Prostate gland (tissue), 2 donors: ENCODE measurements at regions not wholly inside any gene's neighbourhood (a gene's known extent, or its start where the extent isn't known, plus 50 kb on each side); places are given as distances from the start of the nearest gene placed in this dataset.

Source experiments
- DNase-seq: peaks from one replicate; pipeline ENCODE4 v3.0.0-alpha.2; 2019; ENCODE audit warnings: low spot score
- H3K27ac ChIP-seq, 2 donors: fragments of 200-600 bp; sonication (generic); 2 replicates each; pipeline ENCODE4 v1.5.1; 2017 to 2019
- H3K27me3 ChIP-seq: fragments of 200-600 bp; sonication (generic); replicated peaks from 2 replicates; pipeline ENCODE4 v1.5.1; 2019; ENCODE audit not compliant: insufficient read depth
- H3K36me3 ChIP-seq, 2 donors: fragments of 200-600 bp; sonication (generic); 1 replicate in 1 of 2; 2 replicates in 1 of 2; pipeline versions ENCODE4 v1.5.1 to v1.8.1; 2017 to 2019
- H3K4me1 ChIP-seq: fragments of 200-600 bp; sonication (generic); replicated peaks from 2 replicates; pipeline ENCODE4 v1.5.1; 2019
- H3K4me3 ChIP-seq, 2 donors: fragments of 200-600 bp; sonication (generic); 2 replicates each; pipeline ENCODE4 v1.5.1; 2017 to 2019
- H3K9me3 ChIP-seq: fragments of 200-600 bp; sonication (generic); 2 replicates; pipeline ENCODE4 v1.5.1; 2017
- CTCF ChIP-seq, 4 experiments: fragments of 200-600 bp in 2 of 4; fragments of 450-650 bp in 2 of 4; sonication (generic) in 2 of 4; IDR thresholded peaks; 1 replicate in 3 of 4; 2 replicates in 1 of 4; pipeline ENCODE4 v1.5.1; 2016 to 2019; ENCODE audit warnings: antibody characterized with exemption in 4 of 4, mild to moderate bottlenecking in 2 of 4, moderate library complexity in 2 of 4
- POLR2A ChIP-seq: fragments of 450-650 bp; IDR thresholded peaks from one replicate; pipeline ENCODE4 v1.6.1; 2016; ENCODE audit warnings: antibody characterized with exemption, mild to moderate bottlenecking
- POLR2AphosphoS5 ChIP-seq: sonication (generic); formaldehyde crosslinking; IDR thresholded peaks from one replicate; pipeline ENCODE4 v1.6.1; 2017; ENCODE audit warnings: antibody characterized with exemption
- WGBS: methylation state at CpG from one replicate; pipeline ENCODE4 v1.1.5; 2018; 5-methylcytosine and 5-hydroxymethylcytosine counted together
- intact Hi-C: fragments of 100-400 bp; cut with DNase I; formaldehyde crosslinking; loops from one replicate; pipeline ENCODE4 v1.14.2; 2022

GRCh38 chr3:107870096-107870495 is 220.7 kb downstream of the CD47 start:
- Histone ChIP-seq H3K9me3 (no peaks in the 10 kb centered on the region), H3K36me3 (no peaks in the 10 kb centered on the region), H3K4me3 (no peak overlapping the region), H3K4me1 (no peaks in the 10 kb centered on the region), H3K27me3 (no peaks in the 10 kb centered on the region), H3K27ac (no peak overlapping the region)
- TF ChIP-seq POLR2AphosphoS5: no peak
- TF ChIP-seq POLR2A: no peak
- TF ChIP-seq CTCF (IDR thresholded peaks at IDR 0.05): no peak
- no peak for DNase-seq
- intact Hi-C loops: no loop called here
- 44% methylated on average over 1 of the region's 1 CpG for WGBS

GRCh38 chr3:107868449-107868848 is 222.4 kb downstream of the CD47 start:
- Histone ChIP-seq H3K4me3 (no peak overlapping the region), H3K27me3 (no peaks in the 10 kb centered on the region), H3K36me3 (no peaks in the 10 kb centered on the region), H3K27ac (no peak overlapping the region), H3K4me1 (no peaks in the 10 kb centered on the region), H3K9me3 (no peaks in the 10 kb centered on the region)
- TF ChIP-seq POLR2AphosphoS5 (no peak), CTCF (IDR thresholded peaks at IDR 0.05) (no peak), POLR2A (no peak)
- intact Hi-C loops: no loop called here
- no peak for DNase-seq

GRCh38 chr3:107861904-107862303 is 228.9 kb downstream of the CD47 start:
- intact Hi-C loops: no loop called here
- no peaks in the 10 kb centered on the region for H3K4me1 ChIP-seq
- TF ChIP-seq POLR2A (no peak), POLR2AphosphoS5 (no peak), CTCF (IDR thresholded peaks at IDR 0.05) (no peak)
- H3K27me3 ChIP-seq: no peaks in the 10 kb centered on the region
- no peaks in the 10 kb centered on the region for H3K9me3 ChIP-seq
- H3K4me3 ChIP-seq: no peak overlapping the region
- no peak for DNase-seq
- WGBS: 34% methylated on average over 3 of the region's 3 CpGs
- H3K36me3 ChIP-seq: no peaks in the 10 kb centered on the region
- H3K27ac ChIP-seq: no peak overlapping the region

GRCh38 chr3:107861422-107861821 is 229.4 kb downstream of the CD47 start:
- no peaks in the 10 kb centered on the region for H3K9me3 ChIP-seq
- intact Hi-C loops: no loop called here
- no peak overlapping the region for H3K4me3 ChIP-seq
- WGBS: 79% methylated on average over 2 of the region's 2 CpGs
- H3K27me3 ChIP-seq: no peaks in the 10 kb centered on the region
- TF ChIP-seq POLR2AphosphoS5: no peak
- no peak for TF ChIP-seq POLR2A
- no peak for TF ChIP-seq CTCF (IDR thresholded peaks at IDR 0.05)
- H3K4me1 ChIP-seq: no peaks in the 10 kb centered on the region
- no peak for DNase-seq
- H3K36me3 ChIP-seq: no peaks in the 10 kb centered on the region
- H3K27ac ChIP-seq: no peak overlapping the region
